Memory B cell (primary cell): ENCODE measurements at regions not wholly inside any gene's neighbourhood (a gene's known extent, or its start where the extent isn't known, plus 50 kb on each side); places are given as distances from the start of the nearest gene placed in this dataset.
"Not testable (repeated sequence)": the region's sequence is repeated elsewhere in the genome, so short reads cannot be mapped to it uniquely, and the experiment has no call there.

Experiments used
- ATAC-seq: fragments of 150-1000 bp; cut with Tn5 transposase; 2 replicates; pipeline ENCODE4 v1.10.0; 2021; ENCODE audit warnings: low read depth, mild to moderate bottlenecking, moderate library complexity
- DNase-seq, 2 donors: peaks; one replicate each; pipeline ENCODE4 v3.0.0; 2022; ENCODE audit warnings: low spot score in 2 of 2
- H3K27ac Mint-ChIP-seq: one replicate; pipeline ENCODE4 v1.8.0; 2022; ENCODE audit warnings: mild to moderate bottlenecking, moderate library complexity, mixed read lengths
- H3K27me3 Mint-ChIP-seq: one replicate; pipeline ENCODE4 v1.8.0; 2022; ENCODE audit warnings: mixed read lengths
- H3K36me3 Mint-ChIP-seq: one replicate; pipeline ENCODE4 v1.8.0; 2022; ENCODE audit warnings: mild to moderate bottlenecking, mixed read lengths
- H3K4me1 Mint-ChIP-seq: one replicate; pipeline ENCODE4 v1.8.0; 2022; ENCODE audit warnings: mixed read lengths
- H3K4me3 Mint-ChIP-seq: one replicate; pipeline ENCODE4 v1.8.0; 2022; ENCODE audit warnings: mild to moderate bottlenecking, moderate library complexity, mixed read lengths
- H3K9me3 Mint-ChIP-seq: one replicate; pipeline ENCODE4 v1.8.0; 2022; ENCODE audit warnings: mixed read lengths

- not testable (repeated sequence) for ATAC-seq, H3K4me1 Mint-ChIP-seq
These were observed 403.9 kb upstream of the TMEFF2 start for GRCh38 chr2:192598649-192599048.

GRCh38 chr2:192593561-192593960 lies 398.8 kb upstream of the TMEFF2 start:
- Mint-ChIP-seq H3K9me3 (no peaks in the 10 kb centered on the region), H3K27ac (no peak overlapping the region), H3K36me3 (no peaks in the 10 kb centered on the region), H3K4me3 (no peak overlapping the region), H3K27me3 (no peaks in the 10 kb centered on the region), H3K4me1 (no peaks in the 10 kb centered on the region)
- ATAC-seq (no peak), DNase-seq (no peak)

More at GRCh38 chr2:192598649-192599048, 403.9 kb upstream of the TMEFF2 start:
- H3K9me3 Mint-ChIP-seq, DNase-seq, H3K27ac Mint-ChIP-seq, H3K27me3 Mint-ChIP-seq, H3K4me3 Mint-ChIP-seq, H3K36me3 Mint-ChIP-seq: not testable (repeated sequence)

GRCh38 chr2:192591617-192592016 lies 396.9 kb upstream of the TMEFF2 start:
- H3K27ac Mint-ChIP-seq = no peak overlapping the region
- ATAC-seq (no peak), DNase-seq (no peak)
- H3K27me3 Mint-ChIP-seq = no peaks in the 10 kb centered on the region
- H3K36me3 Mint-ChIP-seq = no peaks in the 10 kb centered on the region
- no peak overlapping the region for H3K4me3 Mint-ChIP-seq
- H3K9me3 Mint-ChIP-seq = no peaks in the 10 kb centered on the region
- no peaks in the 10 kb centered on the region for H3K4me1 Mint-ChIP-seq

- no peaks in the 10 kb centered on the region for H3K9me3 Mint-ChIP-seq
- H3K4me1 Mint-ChIP-seq = no peaks in the 10 kb centered on the region
- no peaks in the 10 kb centered on the region for H3K36me3 Mint-ChIP-seq
- ATAC-seq = no peak
- no peak for DNase-seq
- no peaks in the 10 kb centered on the region for H3K27me3 Mint-ChIP-seq
- no peak overlapping the region for H3K27ac Mint-ChIP-seq
- H3K4me3 Mint-ChIP-seq = no peak overlapping the region
These were observed 390.7 kb upstream of the TMEFF2 start for GRCh38 chr2:192585418-192585817.

GRCh38 chr2:192584976-192585375 lies 390.2 kb upstream of the TMEFF2 start:
- Mint-ChIP-seq H3K4me1 (no peaks in the 10 kb centered on the region), H3K27me3 (no peaks in the 10 kb centered on the region), H3K9me3 (peaks cover under 1% of the 10 kb centered on the region), H3K36me3 (no peaks in the 10 kb centered on the region), H3K27ac (no peak overlapping the region), H3K4me3 (no peak overlapping the region)
- ATAC-seq (no peak), DNase-seq (no peak)

GRCh38 chr2:192579965-192580700 lies 385.4 kb upstream of the TMEFF2 start:
- no peak for DNase-seq
- H3K36me3 Mint-ChIP-seq = no peaks in the 10 kb centered on the region
- peaks cover 2% of the 10 kb centered on the region for H3K9me3 Mint-ChIP-seq
- no peak overlapping the region for H3K4me3 Mint-ChIP-seq
- H3K4me1 Mint-ChIP-seq = no peaks in the 10 kb centered on the region
- no peak for ATAC-seq
- H3K27ac Mint-ChIP-seq = no peak overlapping the region
- H3K27me3 Mint-ChIP-seq = no peaks in the 10 kb centered on the region

GRCh38 chr2:192578780-192579179 lies 384.0 kb upstream of the TMEFF2 start:
- H3K27me3 Mint-ChIP-seq = no peaks in the 10 kb centered on the region
- ATAC-seq (no peak), DNase-seq (no peak)
- H3K27ac Mint-ChIP-seq = no peak overlapping the region
- no peak overlapping the region for H3K4me3 Mint-ChIP-seq
- no peaks in the 10 kb centered on the region for H3K4me1 Mint-ChIP-seq
- H3K9me3 Mint-ChIP-seq = peaks cover 2% of the 10 kb centered on the region
- H3K36me3 Mint-ChIP-seq = no peaks in the 10 kb centered on the region

GRCh38 chr2:192577706-192578105 lies 383.0 kb upstream of the TMEFF2 start:
- H3K36me3 Mint-ChIP-seq = no peaks in the 10 kb centered on the region
- DNase-seq (no peak), ATAC-seq (no peak)
- H3K4me1 Mint-ChIP-seq = no peaks in the 10 kb centered on the region
- H3K27me3 Mint-ChIP-seq = no peaks in the 10 kb centered on the region
- peaks cover 2% of the 10 kb centered on the region for H3K9me3 Mint-ChIP-seq
- H3K4me3 Mint-ChIP-seq = no peak overlapping the region
- no peak overlapping the region for H3K27ac Mint-ChIP-seq

GRCh38 chr2:192574552-192574951 lies 379.8 kb upstream of the TMEFF2 start:
- DNase-seq (no peak), ATAC-seq (no peak)
- Mint-ChIP-seq H3K9me3 (no peaks in the 10 kb centered on the region), H3K27me3 (no peaks in the 10 kb centered on the region), H3K36me3 (no peaks in the 10 kb centered on the region), H3K27ac (no peak overlapping the region), H3K4me3 (no peak overlapping the region), H3K4me1 (no peaks in the 10 kb centered on the region)

GRCh38 chr2:192571636-192572035 lies 376.9 kb upstream of the TMEFF2 start:
- no peaks in the 10 kb centered on the region for H3K9me3 Mint-ChIP-seq
- DNase-seq (no peak), ATAC-seq (no peak)
- H3K27me3 Mint-ChIP-seq = no peaks in the 10 kb centered on the region
- H3K4me3 Mint-ChIP-seq = no peak overlapping the region
- H3K27ac Mint-ChIP-seq = no peak overlapping the region
- no peaks in the 10 kb centered on the region for H3K4me1 Mint-ChIP-seq
- no peaks in the 10 kb centered on the region for H3K36me3 Mint-ChIP-seq

GRCh38 chr2:192570788-192571187 lies 376.1 kb upstream of the TMEFF2 start:
- Mint-ChIP-seq H3K4me1 (no peaks in the 10 kb centered on the region), H3K4me3 (no peak overlapping the region), H3K27ac (no peak overlapping the region), H3K36me3 (no peaks in the 10 kb centered on the region), H3K27me3 (no peaks in the 10 kb centered on the region), H3K9me3 (no peaks in the 10 kb centered on the region)
- no peak for DNase-seq
- no peak for ATAC-seq

- H3K4me3 Mint-ChIP-seq = no peak overlapping the region
- no peaks in the 10 kb centered on the region for H3K36me3 Mint-ChIP-seq
- ATAC-seq (no peak), DNase-seq (no peak)
- H3K27me3 Mint-ChIP-seq = no peaks in the 10 kb centered on the region
- H3K4me1 Mint-ChIP-seq = no peaks in the 10 kb centered on the region
- H3K9me3 Mint-ChIP-seq = no peaks in the 10 kb centered on the region
- H3K27ac Mint-ChIP-seq = no peak overlapping the region
These were observed 372.1 kb upstream of the TMEFF2 start for GRCh38 chr2:192566863-192567262.

- H3K4me3 Mint-ChIP-seq = no peak overlapping the region
- no peak overlapping the region for H3K27ac Mint-ChIP-seq
- H3K27me3 Mint-ChIP-seq = no peaks in the 10 kb centered on the region
- H3K36me3 Mint-ChIP-seq = no peaks in the 10 kb centered on the region
- DNase-seq (no peak), ATAC-seq (no peak)
- H3K4me1 Mint-ChIP-seq = no peaks in the 10 kb centered on the region
- no peaks in the 10 kb centered on the region for H3K9me3 Mint-ChIP-seq
These were observed 365.6 kb upstream of the TMEFF2 start for GRCh38 chr2:192560326-192560725.

- no peak overlapping the region for H3K27ac Mint-ChIP-seq
- DNase-seq (no peak), ATAC-seq (no peak)
- no peak overlapping the region for H3K4me3 Mint-ChIP-seq
- no peaks in the 10 kb centered on the region for H3K4me1 Mint-ChIP-seq
- H3K36me3 Mint-ChIP-seq = no peaks in the 10 kb centered on the region
- H3K27me3 Mint-ChIP-seq = no peaks in the 10 kb centered on the region
- no peaks in the 10 kb centered on the region for H3K9me3 Mint-ChIP-seq
These were observed 364.9 kb upstream of the TMEFF2 start for GRCh38 chr2:192559587-192559986.

- ATAC-seq (no peak), DNase-seq (no peak)
- Mint-ChIP-seq H3K4me3 (no peak overlapping the region), H3K36me3 (no peaks in the 10 kb centered on the region), H3K4me1 (no peaks in the 10 kb centered on the region), H3K9me3 (no peaks in the 10 kb centered on the region), H3K27ac (no peak overlapping the region), H3K27me3 (no peaks in the 10 kb centered on the region)
These were observed 363.9 kb upstream of the TMEFF2 start for GRCh38 chr2:192558637-192559036.
